Stimulated activated CD4-positive, alpha-beta T cell treated with anti-CD3 and anti-CD28 coated beads, Interleukin-1b, Interleukin-23, amount 100 ng/mL, for 24 hours (primary cell): ENCODE measurements at regions not wholly inside any gene's neighbourhood (a gene's known extent, or its start where the extent isn't known, plus 50 kb on each side); places are given as distances from the start of the nearest gene placed in this dataset.

Experiments used
- DNase-seq, 4 experiments: peaks; one replicate each; pipeline ENCODE4 v3.0.0-alpha.2; 2020; ENCODE audit warnings: low read depth in 4 of 4, low spot score in 1 of 4

DNA sequence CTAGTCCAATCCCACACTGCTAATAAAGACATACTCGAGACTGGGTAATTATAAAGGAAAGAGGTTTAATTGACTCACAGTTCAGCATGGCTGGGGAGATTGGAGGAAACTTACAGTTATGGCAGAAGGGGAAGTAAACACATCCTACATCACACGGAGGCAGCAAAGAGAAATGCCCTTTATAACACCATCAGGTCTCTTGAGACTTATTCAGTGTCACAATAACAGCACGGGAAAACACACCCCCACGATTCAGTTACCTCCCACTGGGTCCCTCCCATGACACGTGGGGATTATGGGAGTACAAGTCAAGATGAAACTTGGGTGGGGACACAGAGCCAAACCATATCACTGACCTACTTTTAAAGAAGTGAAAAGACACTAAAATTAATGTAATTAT is 1130.4 kb upstream of the SLC10A2 start:
- DNase-seq, result no peak

DNA sequence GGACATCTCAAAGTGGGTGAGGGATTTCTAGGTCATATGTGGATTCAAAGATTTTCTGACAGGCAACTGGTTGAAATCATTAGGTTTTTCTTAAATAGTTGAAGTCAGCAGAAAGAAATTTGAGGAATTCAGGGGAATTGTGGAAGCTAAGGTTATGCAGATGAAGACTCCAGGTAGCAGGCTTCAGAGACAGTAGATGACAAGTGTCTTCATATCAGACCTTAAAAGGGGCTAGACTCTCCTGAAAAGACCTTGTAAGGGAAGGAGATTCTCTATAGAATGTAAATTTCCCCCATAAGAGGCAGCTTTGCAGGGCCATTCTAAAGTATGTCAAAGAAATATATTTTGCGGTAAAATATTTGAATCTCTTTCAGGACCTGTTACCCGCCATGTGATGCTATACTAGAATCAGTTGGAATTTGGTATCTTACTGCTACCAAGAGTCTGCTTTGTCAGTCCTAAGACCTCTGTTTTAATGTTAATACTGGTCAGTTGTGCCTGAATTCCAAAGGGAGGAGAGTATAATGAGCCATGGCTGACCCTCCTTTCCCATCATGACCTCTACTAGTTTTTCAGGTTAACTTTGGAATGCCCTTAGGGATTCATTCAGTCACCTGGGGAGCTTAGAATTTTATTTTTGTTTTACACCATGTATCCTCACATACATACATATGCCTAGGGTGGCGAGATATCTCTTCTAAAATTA is 1115.5 kb upstream of the SLC10A2 start:
- no peak for DNase-seq

DNA sequence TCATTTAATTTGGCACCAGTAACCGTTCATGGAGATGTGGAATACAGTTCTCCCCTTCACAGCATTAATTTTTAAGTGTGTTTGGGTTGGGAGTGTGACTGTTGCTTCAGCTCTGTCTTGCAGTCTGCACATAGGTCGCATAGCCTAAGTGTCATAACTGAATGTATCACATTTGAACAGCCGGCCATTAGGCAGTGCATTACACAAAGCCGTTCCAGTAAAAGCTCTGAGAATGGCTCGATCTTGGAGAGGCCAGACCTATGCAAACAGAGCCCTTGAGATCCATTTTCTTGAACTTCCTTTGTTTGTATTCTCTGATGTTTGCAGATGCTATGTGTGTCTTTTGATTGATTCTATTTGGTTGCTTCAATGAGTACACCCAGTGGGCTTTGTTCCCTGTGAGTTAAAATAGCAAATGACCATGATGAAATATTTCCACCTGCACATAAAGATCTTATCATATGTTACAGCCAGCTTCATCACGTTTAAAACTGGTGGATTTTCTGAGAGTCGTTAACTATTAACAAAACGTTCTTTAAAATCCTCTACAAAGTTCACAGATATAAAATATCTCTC is 1104.9 kb upstream of the SLC10A2 start:
- no peak for DNase-seq

DNA sequence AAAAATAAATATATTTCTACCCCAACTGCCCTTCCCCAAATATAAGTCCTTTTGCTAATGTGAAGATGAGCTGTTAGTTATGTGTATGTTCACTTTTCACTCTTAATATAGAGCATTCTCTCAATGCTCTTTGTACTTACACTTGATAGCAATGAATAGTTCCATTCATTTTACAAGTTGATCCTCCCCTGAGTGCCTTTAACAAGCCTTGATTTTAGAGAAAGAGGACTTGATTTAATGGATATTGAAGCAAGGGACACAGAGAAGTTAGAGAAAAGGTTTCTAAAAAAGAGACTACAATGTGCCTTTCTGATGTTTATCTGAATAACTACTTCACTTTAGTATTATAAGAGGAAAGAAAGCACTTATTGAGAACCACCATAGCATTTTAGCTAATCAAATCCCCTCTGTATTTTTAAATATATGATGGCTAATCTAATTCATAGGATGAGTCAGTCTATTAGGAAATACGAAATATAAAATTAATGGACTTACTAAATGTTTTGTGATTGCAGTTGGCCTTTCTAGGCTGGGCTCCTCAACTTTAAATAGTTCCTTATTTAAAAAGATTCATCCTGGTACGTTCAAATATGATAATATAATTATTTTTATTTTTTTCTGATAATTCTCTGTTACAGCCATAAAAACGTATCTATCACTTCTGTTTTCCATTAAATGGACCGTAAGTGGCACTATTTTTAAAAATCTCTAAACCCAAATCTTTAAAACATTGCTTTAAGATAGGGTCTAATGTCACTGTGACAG is 1097.8 kb upstream of the SLC10A2 start:
- DNase-seq, result no peak

DNA sequence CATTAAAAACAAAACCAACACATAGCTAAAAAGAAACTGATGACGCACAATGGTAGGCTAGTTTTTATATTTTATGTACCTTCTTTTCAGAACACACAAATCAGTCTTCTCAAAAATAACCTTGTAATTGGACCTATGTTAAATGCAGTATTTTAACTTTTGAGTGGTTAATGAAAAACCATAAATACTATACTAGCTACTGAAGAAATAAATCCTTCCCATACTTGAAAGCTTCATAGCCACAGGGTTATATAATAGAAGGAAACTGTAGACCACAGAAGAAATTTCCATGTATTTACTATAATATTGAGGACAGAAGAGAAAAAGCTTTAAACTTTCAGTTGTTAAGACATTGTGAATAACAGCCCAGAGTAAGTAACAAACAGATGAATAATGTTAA is 1094.3 kb upstream of the SLC10A2 start:
- DNase-seq, result no peak

DNA sequence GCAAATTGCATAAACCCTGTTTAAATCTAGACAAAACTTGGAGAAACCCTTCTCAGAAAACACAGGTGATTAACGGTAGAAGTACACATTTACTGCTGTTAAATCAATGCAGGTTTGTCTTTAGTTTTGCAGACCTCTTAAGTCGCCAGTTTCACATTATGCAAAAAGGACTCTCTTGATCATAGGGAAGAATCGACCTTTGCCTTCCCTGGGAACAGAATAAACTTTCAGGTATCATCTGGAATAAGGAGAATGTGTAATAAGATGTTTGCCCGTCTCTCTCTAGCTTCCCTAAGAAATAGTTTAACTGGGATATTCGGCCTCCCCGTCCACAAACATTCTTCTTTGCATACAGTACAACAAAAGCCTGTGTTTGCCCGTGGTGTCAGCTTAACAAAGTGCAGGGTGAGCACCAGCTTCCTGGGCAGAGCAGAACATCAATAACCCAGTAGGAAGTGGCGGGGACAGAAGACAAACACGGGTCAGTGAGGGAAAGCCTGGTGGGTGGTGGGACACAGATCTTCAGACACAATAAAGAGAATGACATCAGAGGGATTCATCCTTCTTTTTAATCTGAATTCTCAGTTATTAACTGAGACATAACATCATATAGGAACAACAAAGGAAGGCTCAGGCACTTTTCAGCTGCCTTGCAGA is 1077.7 kb upstream of the SLC10A2 start:
- no peak for DNase-seq

DNA sequence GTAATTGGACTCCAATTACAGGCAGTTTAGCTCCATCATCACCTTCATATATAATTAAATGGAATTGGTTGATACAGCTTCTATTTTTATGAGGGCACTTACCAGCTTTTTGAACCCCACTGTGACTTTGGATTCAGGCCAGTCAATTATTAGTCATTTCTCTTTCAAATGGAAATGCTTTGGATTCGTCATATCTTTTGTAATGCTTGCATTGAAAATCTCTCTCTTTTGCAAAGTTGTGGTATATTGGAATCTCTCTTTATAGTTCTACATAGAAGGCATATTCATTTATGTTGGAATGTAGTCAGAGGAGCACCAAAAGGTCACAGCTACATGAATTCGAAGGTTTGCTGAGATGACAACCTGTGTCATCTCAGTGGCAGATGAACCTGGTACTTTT is 1074.3 kb upstream of the SLC10A2 start:
- DNase-seq, result no peak

DNA sequence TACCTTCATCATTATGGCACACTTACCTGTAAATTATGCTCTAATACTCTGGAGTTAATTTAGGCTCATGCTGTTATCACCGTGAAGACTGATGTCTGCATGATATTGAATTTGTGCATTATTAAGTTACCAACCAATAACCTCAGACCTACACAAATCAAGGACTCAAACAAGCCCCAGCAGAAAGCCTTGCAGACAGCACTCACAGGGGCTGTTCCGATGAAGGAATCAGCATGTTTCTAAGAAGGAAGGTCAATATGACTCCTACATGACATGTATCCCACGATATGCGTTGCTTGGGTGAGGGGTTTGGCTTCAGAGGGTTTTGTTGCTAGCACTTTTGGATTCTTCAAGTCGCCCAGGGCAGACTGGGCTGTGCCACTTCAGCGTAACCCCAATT is 1071.2 kb upstream of the SLC10A2 start:
- DNase-seq, result no peak

DNA sequence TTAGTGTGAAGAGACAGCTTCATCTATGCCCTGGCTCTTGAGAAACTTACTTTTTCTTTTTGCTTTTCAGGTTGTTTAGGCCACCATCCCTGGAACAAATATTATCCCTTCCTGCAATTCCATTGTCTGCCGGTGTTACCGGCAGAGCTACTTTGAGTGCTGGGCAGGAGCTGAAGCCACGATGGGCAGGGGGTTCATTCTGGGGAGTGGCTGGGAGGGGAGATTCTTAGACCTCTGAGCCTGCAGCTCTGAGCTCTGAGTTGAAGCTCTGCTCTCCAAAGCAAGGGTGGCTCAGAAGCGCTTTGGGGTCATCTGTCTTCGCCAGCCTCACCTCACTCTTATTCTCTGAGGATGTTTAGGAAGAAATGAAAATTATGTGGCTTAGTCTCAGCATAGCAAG is 1066.6 kb upstream of the SLC10A2 start:
- DNase-seq, result no peak

DNA sequence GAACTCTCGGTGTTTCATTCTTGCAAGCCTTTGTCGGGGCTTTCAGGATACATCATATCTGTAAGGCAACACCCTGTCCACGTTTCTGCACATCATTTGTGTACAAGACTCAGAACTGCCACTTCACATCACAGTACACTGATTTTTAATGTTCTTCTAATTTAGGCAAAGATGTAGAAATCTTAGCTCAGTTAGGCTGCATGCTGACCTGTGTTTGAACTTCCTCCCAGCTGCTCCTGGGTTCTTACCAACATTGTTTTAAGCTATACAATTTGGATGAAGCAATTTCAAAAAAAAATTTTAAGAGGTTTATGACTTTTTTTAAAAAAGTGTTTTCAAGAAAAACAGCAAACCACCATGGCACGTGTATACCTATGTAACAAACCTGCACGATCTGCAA is 1047.9 kb upstream of the SLC10A2 start:
- DNase-seq, result no peak

DNA sequence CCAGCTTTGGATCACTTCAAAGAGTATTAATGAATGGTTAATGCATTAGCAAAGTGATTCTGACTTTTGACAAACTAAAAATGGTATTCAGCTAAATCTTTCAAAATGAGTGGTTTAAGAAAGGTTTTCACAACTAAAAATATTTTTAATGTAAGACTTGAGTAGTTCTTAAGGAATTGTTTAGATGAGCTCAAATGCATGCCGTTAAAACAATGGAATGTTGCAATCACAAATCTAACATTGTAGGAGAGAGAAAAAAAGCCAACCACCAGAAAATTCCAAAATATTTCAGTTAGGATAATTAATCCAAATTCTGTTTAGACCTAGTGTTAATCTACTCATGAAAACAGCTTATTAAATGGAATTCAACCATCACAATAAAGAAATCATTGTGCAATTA is 1044.8 kb upstream of the SLC10A2 start:
- DNase-seq, result no peak

DNA sequence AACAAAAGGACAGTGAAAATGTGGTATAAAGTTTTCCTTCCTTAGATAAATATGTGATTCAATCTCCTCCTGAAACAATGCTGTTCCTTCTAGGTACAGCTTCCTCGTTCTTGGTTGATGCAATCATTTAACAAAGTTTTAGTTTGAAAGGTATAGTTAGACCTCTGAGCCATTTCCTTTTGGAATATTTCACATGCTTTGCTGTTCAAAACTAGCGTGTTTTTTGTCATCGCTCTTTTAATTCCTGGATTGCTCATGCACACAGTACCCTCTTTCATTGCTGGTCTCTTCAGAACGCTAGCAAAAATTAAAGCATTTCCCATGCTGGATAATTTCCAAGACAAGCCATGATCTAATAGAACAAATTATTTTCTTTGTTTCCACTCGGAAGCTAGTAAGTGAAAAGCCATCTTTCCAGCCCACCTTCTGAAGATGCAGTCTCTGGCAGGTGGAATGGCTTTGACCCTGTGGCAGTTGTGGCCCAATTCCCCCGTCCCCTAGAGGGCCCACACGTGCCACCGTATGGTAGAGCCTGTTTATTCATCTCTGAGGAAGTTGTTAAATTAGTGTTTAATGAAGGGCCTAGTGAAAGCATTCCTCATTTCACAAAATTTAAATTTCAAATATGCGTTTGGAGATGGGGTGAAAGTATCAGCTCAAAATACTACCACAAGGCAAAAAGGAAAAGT is 1040.6 kb upstream of the SLC10A2 start:
- DNase-seq, result no peak

DNA sequence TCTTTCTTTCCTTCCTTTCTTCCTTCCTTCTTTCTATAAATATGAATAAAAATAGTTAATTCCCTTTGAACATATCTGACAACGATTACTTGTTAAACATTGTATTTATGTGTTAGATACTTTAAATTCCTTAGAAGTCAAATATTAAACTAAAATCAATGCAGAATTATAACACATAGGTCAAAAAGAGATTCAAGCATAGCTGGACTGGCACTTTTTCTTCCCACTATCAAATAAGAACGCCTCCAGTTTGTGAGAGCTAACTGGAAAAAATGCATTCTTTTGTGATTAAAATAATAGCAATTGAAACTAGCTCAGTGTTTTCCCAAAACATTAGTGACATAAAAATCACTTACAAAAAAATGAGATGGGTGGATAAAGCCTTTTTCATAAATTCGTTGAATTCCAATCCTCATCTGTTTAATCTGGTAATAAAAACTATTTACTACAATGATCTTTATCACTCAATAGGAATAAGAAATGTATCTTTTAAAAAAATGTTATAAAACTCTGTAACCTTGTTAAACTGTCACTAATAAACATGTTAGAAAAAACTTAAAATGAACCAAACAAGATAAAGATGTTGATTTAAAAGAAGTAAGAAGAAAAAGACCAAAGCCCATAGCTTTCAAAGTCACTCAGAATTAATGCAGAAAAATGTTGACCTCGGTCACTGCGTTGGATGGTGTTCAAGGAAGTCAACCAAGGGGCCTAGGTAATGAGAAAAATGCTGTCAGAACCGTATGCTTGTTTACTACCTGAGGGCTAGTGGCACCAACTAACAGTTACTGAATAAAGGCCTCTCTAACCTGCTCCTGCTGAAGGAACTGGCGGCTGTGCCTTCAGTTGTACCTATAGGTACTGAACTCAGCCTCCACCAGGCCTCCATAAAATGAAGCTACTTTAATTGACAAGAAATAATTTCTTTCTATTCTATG is 1039.5 kb upstream of the SLC10A2 start:
- no peak for DNase-seq

DNA sequence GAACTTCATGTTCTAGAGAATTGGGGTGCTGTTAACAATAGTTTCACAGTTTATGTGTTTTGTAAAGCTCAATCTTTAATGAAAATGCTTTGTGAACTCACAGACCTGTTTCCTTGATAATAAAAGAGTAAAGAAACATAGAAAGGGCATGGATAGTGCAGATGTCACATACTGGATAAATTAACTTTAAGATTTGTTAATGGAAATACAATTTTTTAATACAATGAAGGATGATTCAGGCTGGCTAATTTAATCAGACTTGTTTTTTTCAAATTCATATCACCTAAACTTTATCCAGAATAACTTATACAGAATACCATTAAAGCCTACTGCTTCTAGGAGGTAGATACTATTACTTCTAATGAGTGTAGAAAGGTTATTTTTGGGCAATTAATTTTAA is 1033.5 kb upstream of the SLC10A2 start:
- DNase-seq, result no peak

DNA sequence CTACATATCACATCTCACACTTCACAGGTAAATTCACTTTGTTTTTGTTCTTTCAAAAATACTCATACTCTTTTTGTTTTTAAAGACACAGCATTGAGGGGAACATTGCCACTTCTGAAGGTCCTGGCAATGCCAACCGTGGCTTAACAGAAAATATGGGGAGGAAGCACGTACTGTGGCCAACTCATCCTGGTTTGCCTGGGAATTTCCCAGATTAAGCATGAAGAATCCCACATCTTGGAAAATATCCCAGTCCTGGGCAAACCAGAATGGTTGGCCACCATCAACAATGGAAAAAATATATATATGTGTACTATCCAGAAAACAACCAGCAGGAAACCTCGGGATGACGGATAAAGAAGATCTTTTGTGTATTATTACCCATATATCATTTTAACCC is 1032.2 kb upstream of the SLC10A2 start:
- DNase-seq, result no peak

DNA sequence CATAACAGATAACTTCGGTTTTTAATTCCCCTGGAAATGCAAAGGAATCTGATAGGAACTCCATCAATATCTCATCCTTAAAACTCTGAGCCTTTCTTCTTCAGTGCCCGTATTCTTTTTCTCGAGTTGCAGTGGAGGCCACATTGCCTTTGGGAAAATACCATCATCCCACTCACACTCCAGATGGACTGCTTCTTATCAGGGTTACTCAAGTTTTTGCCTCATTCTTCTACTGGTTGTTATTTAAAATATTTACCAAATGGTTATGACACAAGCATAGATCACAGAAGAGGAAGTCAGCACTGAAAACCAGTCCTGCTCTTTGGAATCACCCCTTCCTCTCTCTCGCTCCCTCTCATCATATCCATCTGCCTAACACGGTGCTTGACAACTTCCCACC is 1020.5 kb upstream of the SLC10A2 start:
- DNase-seq, result no peak

DNA sequence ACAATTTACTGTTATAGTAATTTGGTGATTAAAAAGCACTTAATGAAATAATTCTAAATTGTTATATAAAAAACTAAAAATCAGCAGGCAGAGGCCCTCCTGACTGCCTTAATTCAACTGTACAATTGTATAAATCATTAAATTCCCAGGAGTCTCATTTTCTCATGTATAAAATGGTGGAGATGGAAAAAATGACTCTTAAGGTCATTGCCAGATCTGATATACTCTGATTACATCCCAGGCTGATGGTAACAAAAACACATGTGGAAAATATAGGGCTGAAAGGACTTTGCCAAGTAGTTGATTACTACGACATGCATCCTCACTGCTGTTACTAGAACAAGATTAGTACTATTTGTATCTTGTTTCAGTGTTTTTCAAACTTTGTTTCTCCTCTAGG is 1020.0 kb upstream of the SLC10A2 start:
- no peak for DNase-seq

DNA sequence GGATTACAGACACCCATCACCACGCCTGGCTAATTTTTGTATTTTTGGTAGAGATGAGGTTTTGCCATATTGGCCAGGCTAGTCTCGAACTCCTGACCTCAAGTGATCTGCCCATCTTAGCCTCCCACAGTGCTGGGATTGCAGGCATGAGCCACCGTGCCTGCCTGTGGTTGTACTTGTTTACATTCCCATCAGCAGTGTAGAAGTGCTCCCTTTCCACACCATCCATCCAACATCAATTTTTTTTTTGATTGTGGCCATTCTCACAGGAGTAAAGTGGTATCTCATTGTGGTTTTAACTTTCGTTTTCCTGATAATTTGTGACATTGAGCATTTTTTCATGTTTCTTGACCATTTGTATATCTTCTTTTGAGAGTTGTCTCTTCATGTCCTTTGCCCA is 1019.4 kb upstream of the SLC10A2 start:
- no peak for DNase-seq

DNA sequence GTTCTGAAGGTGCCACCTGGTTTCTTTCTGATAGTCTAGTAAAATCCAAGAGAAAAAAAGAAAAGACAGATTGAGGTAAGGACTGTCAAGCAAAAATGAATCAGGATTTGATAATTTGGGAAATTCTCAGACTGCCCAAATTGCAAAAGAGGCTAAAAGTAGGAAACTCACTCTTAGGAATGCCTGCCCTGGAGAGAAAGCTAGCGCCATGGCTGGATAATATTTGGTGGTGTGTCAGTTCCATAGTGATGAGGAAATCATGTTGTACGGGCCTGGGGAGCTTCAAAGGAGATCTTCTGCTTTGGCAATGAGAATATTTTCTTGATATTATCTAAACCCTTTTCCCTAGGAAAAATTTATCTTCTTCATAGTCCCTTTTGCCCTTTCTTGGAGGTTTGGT is 1008.1 kb upstream of the SLC10A2 start:
- no peak for DNase-seq

DNA sequence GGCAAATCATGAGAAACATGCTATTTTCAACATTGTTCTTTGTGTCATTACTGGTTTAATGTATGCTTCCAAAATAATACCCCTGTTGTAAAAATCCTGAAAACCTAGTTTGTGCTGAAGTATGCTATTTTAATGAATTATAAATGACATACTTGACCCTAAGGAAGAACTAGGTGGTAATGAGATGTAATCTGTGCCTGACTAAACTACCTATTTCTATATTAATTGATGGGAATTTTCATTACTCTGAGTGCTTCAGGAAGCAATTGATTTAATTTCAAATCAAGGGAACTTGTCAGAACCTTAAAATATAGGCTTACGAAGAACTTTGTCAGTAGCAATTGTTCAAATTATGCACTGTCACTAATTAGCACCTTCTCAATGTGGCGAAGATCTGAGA is 1005.6 kb upstream of the SLC10A2 start:
- DNase-seq, result no peak
